ENCODE measurements at regions not wholly inside any gene's neighbourhood (a gene's known extent, or its start where the extent isn't known, plus 50 kb on each side); places are given as distances from the start of the nearest gene placed in this dataset.

- TF ChIP-seq CTCF (conservative IDR thresholded peaks at IDR 0.05) (no peak), ZFX (IDR thresholded peaks at IDR 0.05) (no peak)
These were observed 375.2 kb downstream of the TRIB2 start for GRCh38 chr2:13091861-13092378.

Measured in C4-2B (cell line).